Activated CD8-positive, alpha-beta memory T cell treated with anti-CD3 and anti-CD28 coated beads, Interleukin-2, amount 50 U/mL, for 24 hours (primary cell): ENCODE measurements at regions not wholly inside any gene's neighbourhood (a gene's known extent, or its start where the extent isn't known, plus 50 kb on each side); places are given as distances from the start of the nearest gene placed in this dataset.
"Not testable (repeated sequence)": the region's sequence is repeated elsewhere in the genome, so short reads cannot be mapped to it uniquely, and the experiment has no call there.

Source experiments
- DNase-seq: peaks from one replicate; pipeline ENCODE4 v3.0.0-alpha.2; 2020; ENCODE audit errors: extremely low read depth

- no peak for DNase-seq
These were observed 282.8 kb upstream of the TNC start for GRCh38 chr9:115400796-115401195.

GRCh38 chr9:115401756-115402327, 283.9 kb upstream of the TNC start:
- DNase-seq = no peak

GRCh38 chr9:115403753-115404152, 285.8 kb upstream of the TNC start:
- DNase-seq = no peak

- no peak for DNase-seq
These were observed 286.4 kb upstream of the TNC start for GRCh38 chr9:115404311-115404710.

GRCh38 chr9:115411516-115411915, 293.6 kb upstream of the TNC start:
- DNase-seq = no peak

- no peak for DNase-seq
These were observed 294.1 kb upstream of the TNC start for GRCh38 chr9:115411993-115412452.

GRCh38 chr9:115412656-115413055, 294.7 kb upstream of the TNC start:
- DNase-seq = no peak

- DNase-seq = no peak
These were observed 295.3 kb upstream of the TNC start for GRCh38 chr9:115413304-115413703.

- no peak for DNase-seq
These were observed 295.9 kb upstream of the TNC start for GRCh38 chr9:115413766-115414382.

GRCh38 chr9:115414561-115414960, 296.6 kb upstream of the TNC start:
- no peak for DNase-seq

GRCh38 chr9:115415450-115415849, 297.5 kb upstream of the TNC start:
- DNase-seq = no peak

- DNase-seq = no peak
These were observed 298.3 kb upstream of the TNC start for GRCh38 chr9:115416299-115416698.

- DNase-seq = not testable (repeated sequence)
These were observed 300.2 kb upstream of the TNC start for GRCh38 chr9:115418181-115418580.

- no peak for DNase-seq
These were observed 305.0 kb upstream of the TNC start for GRCh38 chr9:115422932-115423440.

GRCh38 chr9:115423646-115424045, 305.7 kb upstream of the TNC start:
- DNase-seq = no peak

GRCh38 chr9:115425601-115426000, 307.6 kb upstream of the TNC start:
- DNase-seq = no peak

- no peak for DNase-seq
These were observed 319.5 kb upstream of the TNC start for GRCh38 chr9:115437418-115437817.

- DNase-seq = no peak
These were observed 321.7 kb upstream of the TNC start for GRCh38 chr9:115439641-115440040.

GRCh38 chr9:115442054-115442453, 324.1 kb upstream of the TNC start:
- DNase-seq = no peak

GRCh38 chr9:115443890-115444289, 325.9 kb upstream of the TNC start:
- DNase-seq = no peak

- DNase-seq = no peak
These were observed 327.0 kb upstream of the TNC start for GRCh38 chr9:115444959-115445358.

GRCh38 chr9:115445655-115446054, 327.7 kb upstream of the TNC start:
- no peak for DNase-seq

GRCh38 chr9:115456515-115456914, 338.6 kb upstream of the TNC start:
- DNase-seq = no peak

- DNase-seq = no peak
These were observed 343.3 kb upstream of the TNC start for GRCh38 chr9:115461280-115461679.
